HCT116 (cell line): ENCODE measurements at regions not wholly inside any gene's neighbourhood (a gene's known extent, or its start where the extent isn't known, plus 50 kb on each side); places are given as distances from the start of the nearest gene placed in this dataset.

ENCODE experiments used
- ATAC-seq: fragments of 200-7000 bp; cut with Tn5 transposase; 2 replicates; pipeline ENCODE4 v1.9.1; 2020; ENCODE audit warnings: mild to moderate bottlenecking, moderate library complexity
- BruUV-seq: library from RNA; stranded (reverse); fragments of 400-500 nt; replicated peaks from 2 replicates; lab custom pipeline; 2021; lab: Mats Ljungman, UMichigan
- CTCF ChIA-PET: fragments of 300-600 bp; sonication (Branson Sonifier 250); formaldehyde crosslinking; loops from one replicate; lab custom pipeline; 2021; ENCODE audit warnings: antibody characterized with exemption; lab: Charles Lee
- POLR2A ChIA-PET: fragments of 300-600, 350-600 bp; sonication (Branson Sonifier 250); formaldehyde crosslinking; loops from one replicate; lab custom pipeline; 2021; ENCODE audit warnings: antibody characterized with exemption; lab: Charles Lee
- RAD21 ChIA-PET, 2 experiments: fragments of 300-600 bp; sonication (Branson Sonifier 250); formaldehyde crosslinking; loops; one replicate each; lab custom pipeline; 2023; ENCODE audit warnings: low total read pairs in 2 of 2; ENCODE audit not compliant: uncharacterized antibody in 2 of 2, unreplicated experiment in 2 of 2, low non-redundant PET in 1 of 2; lab: Charles Lee
- DNase-seq: peaks from one replicate; pipeline ENCODE4 v3.0.0-alpha.2; 2010; ENCODE audit warnings: low read depth, low spot score
- H2AFZ ChIP-seq: fragments of 200-600 bp; shearing (Covaris generic), sonication (generic); 2 replicates; pipeline ENCODE4 v1.6.1; 2017; ENCODE audit warnings: low read depth, mixed run types, mixed read lengths, antibody characterized with exemption, low read length; ENCODE audit not compliant: poor library complexity, severe bottlenecking
- H3K27ac ChIP-seq: 2 replicates; pipeline ENCODE4 v1.5.1; 2012; ENCODE audit warnings: low read depth, low read length
- H3K27me3 ChIP-seq: fragments of 200-600 bp; sonication (generic); 2 replicates; pipeline ENCODE4 v1.6.1; 2016; ENCODE audit warnings: mixed run types, low read length, mixed read lengths; ENCODE audit not compliant: insufficient read depth
- H3K36me3 ChIP-seq, 2 experiments: fragments of 200-500 bp in 1 of 2; fragments of 200-600 bp in 1 of 2; sonication (Bioruptor generic) in 1 of 2; sonication (generic) in 1 of 2; 2 replicates each; pipeline versions ENCODE4 v1.5.1 to v1.6.1; 2014 to 2016; ENCODE audit warnings: low read length in 2 of 2, inconsistent platforms in 1 of 2, mixed read lengths in 1 of 2, mixed run types in 1 of 2; ENCODE audit not compliant: insufficient read depth in 2 of 2, control insufficient read depth in 1 of 2
- H3K4me1 ChIP-seq, 2 experiments: fragments of 200-600 bp in 1 of 2; sonication (generic) in 1 of 2; 2 replicates each; pipeline versions ENCODE4 v1.5.1 to v1.6.1; 2012 to 2017; ENCODE audit warnings: low read length in 2 of 2, inconsistent platforms in 1 of 2, mild to moderate bottlenecking in 1 of 2, mixed read lengths in 1 of 2, mixed run types in 1 of 2, moderate library complexity in 1 of 2; ENCODE audit not compliant: insufficient read depth in 2 of 2, control insufficient read depth in 1 of 2
- H3K4me2 ChIP-seq: fragments of 200-600 bp; sonication (generic); 2 replicates; pipeline ENCODE4 v1.6.1; 2017; ENCODE audit warnings: mixed run types, low read length, mixed read lengths
- H3K4me3 ChIP-seq, 2 experiments: fragments of 200-600 bp in 1 of 2; sonication (generic) in 1 of 2; replicated peaks in 1 of 2; 2 replicates each; pipeline ENCODE4 v1.5.1; 2011 to 2016; ENCODE audit warnings: low read length in 2 of 2, control low read depth in 1 of 2, low read depth in 1 of 2, mild to moderate bottlenecking in 1 of 2, mixed read lengths in 1 of 2, mixed run types in 1 of 2
- H3K79me2 ChIP-seq: fragments of 200-600 bp; sonication (generic); 2 replicates; pipeline ENCODE4 v1.6.1; 2017; ENCODE audit warnings: mild to moderate bottlenecking, mixed run types, low read length, moderate library complexity, mixed read lengths; ENCODE audit not compliant: insufficient read depth
- H3K9ac ChIP-seq: fragments of 200-600 bp; sonication (generic); 2 replicates; pipeline ENCODE4 v1.6.1; 2016; ENCODE audit warnings: low read length, mixed read lengths
- H3K9me2 ChIP-seq: fragments of 200-600 bp; sonication (generic), shearing (Covaris generic); 2 replicates; pipeline ENCODE4 v1.6.1; 2017; ENCODE audit warnings: mixed run types, mild to moderate bottlenecking, moderate library complexity; ENCODE audit not compliant: insufficient read depth
- H3K9me3 ChIP-seq, 2 experiments: fragments of 200-500 bp in 1 of 2; fragments of 200-600 bp in 1 of 2; sonication (Bioruptor generic) in 1 of 2; sonication (generic) in 1 of 2; 2 replicates each; pipeline ENCODE4 v1.6.1; 2014 to 2017; ENCODE audit warnings: low read length in 2 of 2, mixed read lengths in 2 of 2, inconsistent platforms in 1 of 2, low read depth in 1 of 2, mild to moderate bottlenecking in 1 of 2, mixed run types in 1 of 2, moderate library complexity in 1 of 2; ENCODE audit not compliant: control insufficient read depth in 1 of 2, insufficient read depth in 1 of 2
- H4K20me1 ChIP-seq: fragments of 200-600 bp; sonication (generic), shearing (Covaris generic); 2 replicates; pipeline ENCODE4 v1.6.1; 2017; ENCODE audit warnings: mixed run types, mild to moderate bottlenecking, moderate library complexity; ENCODE audit not compliant: insufficient read depth
- CEBPB ChIP-seq: IDR thresholded peaks from 2 replicates; pipeline ENCODE4 v1.6.1; 2012; ENCODE audit warnings: low read depth
- CTCF ChIP-seq, 3 experiments: fragments of 200-600 bp in 1 of 3; sonication (generic) in 1 of 3; IDR thresholded peaks in 2 of 3; conservative IDR thresholded peaks in 1 of 3; 2 replicates each; pipeline ENCODE4 v1.5.1; 2012 to 2017; ENCODE audit warnings: low read depth in 2 of 3, low read length in 2 of 3, antibody characterized with exemption in 1 of 3, borderline replicate concordance in 1 of 3, control low read depth in 1 of 3, mild to moderate bottlenecking in 1 of 3, mixed read lengths in 1 of 3, mixed run types in 1 of 3, moderate library complexity in 1 of 3; ENCODE audit not compliant: insufficient read depth in 1 of 3
- EGR1 ChIP-seq: IDR thresholded peaks from 2 replicates; pipeline ENCODE4 v1.6.1; 2012; ENCODE audit warnings: low read depth
- FOSL1 ChIP-seq: IDR thresholded peaks from 2 replicates; pipeline ENCODE4 v1.6.1; 2012; ENCODE audit warnings: low read depth
- JUND ChIP-seq: IDR thresholded peaks from 2 replicates; pipeline ENCODE4 v1.6.1; 2012
- MAX ChIP-seq: IDR thresholded peaks from 2 replicates; pipeline ENCODE4 v1.6.1; 2012
- POLR2AphosphoS5 ChIP-seq: IDR thresholded peaks from 2 replicates; pipeline ENCODE4 v1.6.1; 2011; ENCODE audit warnings: mild to moderate bottlenecking, low read depth, low read length, moderate library complexity
- SRF ChIP-seq: IDR thresholded peaks from 2 replicates; pipeline ENCODE4 v1.6.1; 2012; ENCODE audit warnings: low read depth
- TCF7L2 ChIP-seq: IDR thresholded peaks from 2 replicates; pipeline ENCODE4 v1.7.0; 2011; ENCODE audit warnings: borderline replicate concordance, inconsistent platforms; ENCODE audit not compliant: insufficient read depth, insufficient read length; ENCODE audit errors: extremely low read depth
- YY1 ChIP-seq: IDR thresholded peaks from 2 replicates; pipeline ENCODE4 v1.6.1; 2011; ENCODE audit warnings: low read length, low read depth, moderate library complexity, mild to moderate bottlenecking; ENCODE audit not compliant: insufficient replicate concordance; ENCODE audit errors: extremely low read depth
- ZNF274 ChIP-seq: fragments of 200-500 bp; sonication (Bioruptor generic); IDR thresholded peaks from 2 replicates; pipeline ENCODE4 v1.6.1; 2014; ENCODE audit warnings: mild to moderate bottlenecking, low read depth, low read length, inconsistent platforms
- intact Hi-C: fragments of 100-400 bp; cut with micrococcal nuclease; formaldehyde crosslinking; loops from 2 replicates; pipeline ENCODE4 v1.10.0; 2022

DNA sequence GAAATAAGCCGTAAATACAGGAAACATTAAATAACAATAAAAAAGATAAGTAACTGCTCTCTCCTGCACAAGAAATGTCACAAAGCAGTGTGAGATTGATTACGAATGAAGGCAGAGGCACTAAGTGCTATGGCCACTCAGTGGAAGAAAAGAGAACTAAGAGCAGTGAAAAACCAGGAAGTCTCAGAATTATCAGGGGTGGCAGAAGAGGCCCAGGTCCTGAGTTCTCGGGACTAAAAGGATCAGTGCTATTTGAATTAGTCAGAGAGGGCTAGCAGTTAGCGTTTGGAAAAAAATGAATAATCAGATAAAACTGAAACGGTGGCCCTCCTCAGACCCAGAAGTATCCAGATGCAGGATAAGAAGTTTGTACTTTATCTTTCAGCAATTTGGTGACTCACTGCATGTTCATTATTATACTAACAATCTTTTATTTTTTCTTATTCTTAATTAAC, 367.1 kb downstream of the ZEB2 start:
- TF ChIP-seq POLR2AphosphoS5: no peak
- TF ChIP-seq JUND: no peak
- no peak for TF ChIP-seq CTCF (IDR thresholded peaks at IDR 0.05 in 2 of 3, conservative IDR thresholded peaks at IDR 0.05 in 1 of 3; ENCODE audit: borderline replicate concordance in 1 of 3, insufficient read depth in 1 of 3, low read depth in 2 of 3, low read length in 2 of 3)
- no peak for TF ChIP-seq EGR1
- TF ChIP-seq FOSL1: no peak
- no peak for TF ChIP-seq SRF
- TF ChIP-seq TCF7L2: no peak
- TF ChIP-seq CEBPB: no peak
- no peak for TF ChIP-seq YY1
- no peak for TF ChIP-seq ZNF274
- TF ChIP-seq MAX: no peak
- Histone ChIP-seq H3K9ac (no peak overlapping the region), H3K79me2 (no peaks in the 10 kb centered on the region), H3K36me3 (no peaks in the 10 kb centered on the region), H3K27me3 (no peaks in the 10 kb centered on the region), H3K27ac (no peak overlapping the region), H3K9me3 (no peaks in the 10 kb centered on the region), H3K9me2 (no peaks in the 10 kb centered on the region; the same call in 1 of the 2 replicates), H3K4me1 (no peaks in the 10 kb centered on the region), H3K4me2 (no peak overlapping the region), H3K4me3 (no peak overlapping the region), H4K20me1 (no peaks in the 10 kb centered on the region), H2AFZ (no peak overlapping the region)
- intact Hi-C loops: no loop called here
- ChIA-PET RAD21 (no interaction called here), POLR2A (no interaction called here), CTCF (no interaction called here)
- ATAC-seq (no peak), DNase-seq (no peak)
- no TSS peak for BruUV-seq
